ENCODE measurements at regions not wholly inside any gene's neighbourhood (a gene's known extent, or its start where the extent isn't known, plus 50 kb on each side); places are given as distances from the start of the nearest gene placed in this dataset.

GRCh38 chr7:156458011-156458410 lies 182.6 kb upstream of the RNF32 start:
- Histone ChIP-seq H3K4me2 (ENCODE audit: low read length) (no peak overlapping the region), H3K4me1 (ENCODE audit: control insufficient read depth, low read length) (no peaks in the 10 kb centered on the region), H3K79me2 (ENCODE audit: control insufficient read depth, low read length) (no peaks in the 10 kb centered on the region), H3K27ac (ENCODE audit: low read depth, low read length) (no peak overlapping the region), H3K27me3 (ENCODE audit: control insufficient read depth, low read length) (no peaks in the 10 kb centered on the region), H4K20me1 (ENCODE audit: control insufficient read depth, insufficient read depth, low read depth, low read length) (no peaks in the 10 kb centered on the region), H3K36me3 (ENCODE audit: control insufficient read depth, low read length) (no peaks in the 10 kb centered on the region), H3F3A (ENCODE audit: control insufficient read depth, insufficient read depth) (no peaks in the 10 kb centered on the region), H3K9me2 (replicated peaks; ENCODE audit: control insufficient read depth, low read length) (no peaks in the 10 kb centered on the region), H3K9me3 (ENCODE audit: control insufficient read depth, insufficient read depth, low read length) (no peaks in the 10 kb centered on the region), H3K4me3 (ENCODE audit: low read length) (no peak overlapping the region)
- TF ChIP-seq CTCF (IDR thresholded peaks at IDR 0.05; ENCODE audit: low read depth, low read length, poor library complexity, severe bottlenecking) (no peak), EZH2phosphoT487 (IDR thresholded peaks at IDR 0.05; ENCODE audit: borderline replicate concordance, low read length) (no peak)

GRCh38 chr7:156456503-156457115 lies 184.0 kb upstream of the RNF32 start:
- Histone ChIP-seq H3K27me3 (ENCODE audit: control insufficient read depth, low read length) (peaks cover 8% of the 10 kb centered on the region; the same call in 1 of the 2 replicates), H4K20me1 (ENCODE audit: control insufficient read depth, insufficient read depth, low read depth, low read length) (no peaks in the 10 kb centered on the region), H3K36me3 (ENCODE audit: control insufficient read depth, low read length) (no peaks in the 10 kb centered on the region), H3K79me2 (ENCODE audit: control insufficient read depth, low read length) (no peaks in the 10 kb centered on the region), H3K27ac (ENCODE audit: low read depth, low read length) (no peak overlapping the region), H3K4me1 (ENCODE audit: control insufficient read depth, low read length) (no peaks in the 10 kb centered on the region), H3K4me2 (ENCODE audit: low read length) (no peak overlapping the region), H3F3A (ENCODE audit: control insufficient read depth, insufficient read depth) (no peaks in the 10 kb centered on the region), H3K9me3 (ENCODE audit: control insufficient read depth, insufficient read depth, low read length) (no peaks in the 10 kb centered on the region), H3K4me3 (ENCODE audit: low read length) (no peak overlapping the region), H3K9me2 (replicated peaks; ENCODE audit: control insufficient read depth, low read length) (no peaks in the 10 kb centered on the region)
- no peak for TF ChIP-seq CTCF (IDR thresholded peaks at IDR 0.05; ENCODE audit: low read depth, low read length, poor library complexity, severe bottlenecking)

GRCh38 chr7:156456032-156456431 lies 184.5 kb upstream of the RNF32 start:
- no peaks in the 10 kb centered on the region for H3K36me3 ChIP-seq (ENCODE audit: control insufficient read depth, low read length)
- H3K9me3 ChIP-seq (ENCODE audit: control insufficient read depth, insufficient read depth, low read length): no peaks in the 10 kb centered on the region
- H3K27ac ChIP-seq (ENCODE audit: low read depth, low read length): no peak overlapping the region
- no peaks in the 10 kb centered on the region for H4K20me1 ChIP-seq (ENCODE audit: control insufficient read depth, insufficient read depth, low read depth, low read length)
- no peak overlapping the region for H3K4me2 ChIP-seq (ENCODE audit: low read length)
- no peaks in the 10 kb centered on the region for H3F3A ChIP-seq (ENCODE audit: control insufficient read depth, insufficient read depth)
- H3K9me2 ChIP-seq (replicated peaks; ENCODE audit: control insufficient read depth, low read length): no peaks in the 10 kb centered on the region
- TF ChIP-seq EZH2phosphoT487 (IDR thresholded peaks at IDR 0.05; ENCODE audit: borderline replicate concordance, low read length) (no peak), CTCF (IDR thresholded peaks at IDR 0.05; ENCODE audit: low read depth, low read length, poor library complexity, severe bottlenecking) (no peak)
- no peak overlapping the region for H3K4me3 ChIP-seq (ENCODE audit: low read length)
- H3K79me2 ChIP-seq (ENCODE audit: control insufficient read depth, low read length): no peaks in the 10 kb centered on the region
- no peaks in the 10 kb centered on the region for H3K4me1 ChIP-seq (ENCODE audit: control insufficient read depth, low read length)
- H3K27me3 ChIP-seq (ENCODE audit: control insufficient read depth, low read length): peaks cover 8% of the 10 kb centered on the region; the same call in 1 of the 2 replicates

All from DOHH2 (cell line).